B cell (primary cell): ENCODE measurements at regions not wholly inside any gene's neighbourhood (a gene's known extent, or its start where the extent isn't known, plus 50 kb on each side); places are given as distances from the start of the nearest gene placed in this dataset.

Experiments
- ATAC-seq: fragments of 200-7000 bp; cut with Tn5 transposase; one replicate; pipeline ENCODE4 v1.10.0; 2021; ENCODE audit warnings: low read depth, mild to moderate bottlenecking, moderate number of reproducible peaks, moderate library complexity
- CTCF ChIA-PET: fragments of 350-600 bp; sonication (Branson Sonifier 250); formaldehyde crosslinking; loops from one replicate; lab custom pipeline; 2021; ENCODE audit warnings: antibody characterized with exemption, inconsistent platforms; lab: Charles Lee
- POLR2A ChIA-PET: fragments of 350-600 bp; sonication (Branson Sonifier 250); formaldehyde crosslinking; loops from one replicate; lab custom pipeline; 2021; ENCODE audit warnings: antibody characterized with exemption; lab: Charles Lee
- DNase-seq: peaks from one replicate; pipeline ENCODE4 v3.0.0; 2013
- H2AFZ ChIP-seq: 2 replicates; pipeline ENCODE4 v1.6.1; 2012; ENCODE audit warnings: mild to moderate bottlenecking, low read depth, low read length; ENCODE audit not compliant: insufficient read depth, poor library complexity, severe bottlenecking
- H3K27ac ChIP-seq, 2 donors: 1 replicate in 1 of 2; 2 replicates in 1 of 2; pipeline ENCODE4 v1.5.1; 2012 to 2013; ENCODE audit warnings: low read length in 2 of 2, mild to moderate bottlenecking in 2 of 2, moderate library complexity in 1 of 2
- H3K27me3 ChIP-seq, 4 experiments: fragments of 200-600 bp in 1 of 4; sonication (generic) in 1 of 4; replicated peaks in 1 of 4; 1 replicate in 2 of 4; 2 replicates in 2 of 4; pipeline versions ENCODE4 v1.6.1 to v1.7.0; 2013 to 2016; ENCODE audit warnings: low read length in 3 of 4, mild to moderate bottlenecking in 2 of 4, mixed read lengths in 1 of 4, moderate library complexity in 1 of 4; ENCODE audit not compliant: insufficient read depth in 4 of 4, control insufficient read depth in 3 of 4; ENCODE audit errors: control extremely low read depth in 1 of 4
- H3K36me3 ChIP-seq, 2 experiments: replicated peaks in 1 of 2; 1 replicate in 1 of 2; 2 replicates in 1 of 2; pipeline versions ENCODE4 v1.6.1 to v1.7.1; 2013; ENCODE audit warnings: low read length in 1 of 2; ENCODE audit not compliant: insufficient read depth in 2 of 2, control insufficient read depth in 1 of 2; ENCODE audit errors: control extremely low read depth in 1 of 2, extremely low read depth in 1 of 2
- H3K4me1 ChIP-seq, 2 donors: fragments of 200-600 bp in 1 of 2; sonication (generic) in 1 of 2; 1 replicate in 1 of 2; 2 replicates in 1 of 2; pipeline versions ENCODE4 v1.5.1 to v1.6.1; 2013 to 2017; ENCODE audit warnings: low read length in 2 of 2; ENCODE audit not compliant: control insufficient read depth in 2 of 2, insufficient read depth in 2 of 2
- H3K4me2 ChIP-seq: replicated peaks from 2 replicates; pipeline ENCODE3; 2012; ENCODE audit warnings: mild to moderate bottlenecking, low read depth, low read length; ENCODE audit not compliant: poor library complexity, severe bottlenecking
- H3K4me3 ChIP-seq, 5 experiments: fragments of 200-600 bp in 1 of 5; sonication (generic) in 1 of 5; 1 replicate in 3 of 5; 2 replicates in 2 of 5; pipeline versions ENCODE4 v1.5.1 to v1.7.0; 2011 to 2016; ENCODE audit warnings: low read length in 4 of 5, mild to moderate bottlenecking in 4 of 5, low read depth in 2 of 5, control low read depth in 1 of 5, moderate library complexity in 1 of 5; ENCODE audit not compliant: insufficient read depth in 1 of 5; ENCODE audit errors: control extremely low read depth in 1 of 5, extremely low read depth in 1 of 5
- H3K79me2 ChIP-seq: fragments of 200-600 bp; sonication (generic); one replicate; pipeline ENCODE4 v1.6.0; 2016; ENCODE audit warnings: low read length; ENCODE audit not compliant: control insufficient read depth, insufficient read depth
- H3K9ac ChIP-seq: fragments of 200-600 bp; sonication (generic); 2 replicates; pipeline ENCODE4 v1.6.1; 2017; ENCODE audit warnings: mild to moderate bottlenecking, low read length, moderate library complexity
- H3K9me3 ChIP-seq, 3 donors: one replicate each; pipeline versions ENCODE4 v1.6.1 to v1.7.1; 2013; ENCODE audit warnings: low read length in 2 of 3; ENCODE audit not compliant: control insufficient read depth in 2 of 3, insufficient read depth in 1 of 3; ENCODE audit errors: control extremely low read depth in 1 of 3
- H4K20me1 ChIP-seq: 2 replicates; pipeline ENCODE4 v1.6.0; 2012; ENCODE audit warnings: mild to moderate bottlenecking, low read length; ENCODE audit not compliant: insufficient read depth, control insufficient read depth, poor library complexity, severe bottlenecking
- H3K27ac Mint-ChIP-seq: one replicate; pipeline ENCODE4 v1.8.0; 2021; ENCODE audit warnings: mixed read lengths
- H3K27me3 Mint-ChIP-seq: one replicate; pipeline ENCODE4 v1.8.0; 2021; ENCODE audit warnings: mixed read lengths
- H3K4me1 Mint-ChIP-seq: one replicate; pipeline ENCODE4 v1.8.0; 2021; ENCODE audit warnings: mixed read lengths
- H3K4me3 Mint-ChIP-seq: one replicate; pipeline ENCODE4 v1.8.0; 2021; ENCODE audit warnings: mixed read lengths
- H3K9me3 Mint-ChIP-seq: one replicate; pipeline ENCODE4 v1.8.0; 2022; ENCODE audit warnings: mixed read lengths; ENCODE audit not compliant: insufficient read depth
- CTCF ChIP-seq: fragments of 200-600 bp; IDR thresholded peaks from one replicate; pipeline ENCODE4 v1.8.0; 2022; ENCODE audit warnings: antibody characterized with exemption, mild to moderate bottlenecking
- EZH2 ChIP-seq: IDR thresholded peaks from 2 replicates; pipeline ENCODE4 v1.6.1; 2012; ENCODE audit warnings: borderline replicate concordance, low read depth, mild to moderate bottlenecking, moderate library complexity, low read length; ENCODE audit not compliant: insufficient read depth, poor library complexity, severe bottlenecking
- WGBS: methylation state at CpG from one replicate; pipeline ENCODE4 v1.1.5; 2013; ENCODE audit warnings: missing lambda C conversion rate; ENCODE audit not compliant: insufficient coverage; 5-methylcytosine and 5-hydroxymethylcytosine counted together
- intact Hi-C: fragments of 100-400 bp; cut with micrococcal nuclease; formaldehyde crosslinking; loops from one replicate; pipeline ENCODE4 v1.10.0; 2022

GRCh38 chr6:79787626-79788025 is 156.5 kb downstream of the SH3BGRL2 start:
- H3K4me2 ChIP-seq = no peak overlapping the region
- DNase-seq (no peak), ATAC-seq (no peak)
- no peaks in the 10 kb centered on the region for H4K20me1 ChIP-seq
- WGBS = no CpG with 5 or more reads among the region's 3 CpGs
- H3K27me3 ChIP-seq = no peaks in the 10 kb centered on the region
- H3K4me3 Mint-ChIP-seq = no peak overlapping the region
- intact Hi-C loops = no loop called here
- no peaks in the 10 kb centered on the region for H3K4me1 ChIP-seq
- TF ChIP-seq EZH2 = no peak
- no peak for TF ChIP-seq CTCF
- no peak overlapping the region for H3K27ac Mint-ChIP-seq
- H3K4me3 ChIP-seq = no peak overlapping the region
- no peak overlapping the region for H3K27ac ChIP-seq
- H3K27me3 Mint-ChIP-seq = peaks cover 17% of the 10 kb centered on the region
- no peaks in the 10 kb centered on the region for H3K79me2 ChIP-seq
- ChIA-PET CTCF (interaction anchor here (1.6 kb wide), 1 partner anchor 9 kb away, joined by 4 read pairs; no protein-coding TSS in a partner anchor), POLR2A (no interaction called here)
- H3K9me3 Mint-ChIP-seq = no peaks in the 10 kb centered on the region
- H3K9ac ChIP-seq = no peak overlapping the region
- H3K9me3 ChIP-seq = peaks cover 0 to 1% (median 0%) of the 10 kb centered on the region in 3 donors
- H3K4me1 Mint-ChIP-seq = no peaks in the 10 kb centered on the region
- H3K36me3 ChIP-seq = no peaks in the 10 kb centered on the region
- H2AFZ ChIP-seq = no peak overlapping the region

GRCh38 chr6:79784395-79784753 is 153.2 kb downstream of the SH3BGRL2 start:
- DNase-seq (no peak), ATAC-seq (no peak)
- Histone ChIP-seq H2AFZ (no peak overlapping the region), H3K4me1 (no peaks in the 10 kb centered on the region), H4K20me1 (no peaks in the 10 kb centered on the region), H3K79me2 (no peaks in the 10 kb centered on the region), H3K27me3 (no peaks in the 10 kb centered on the region), H3K4me3 (no peak overlapping the region), H3K9me3 (no peaks in the 10 kb centered on the region), H3K9ac (no peak overlapping the region), H3K27ac (no peak overlapping the region), H3K36me3 (no peaks in the 10 kb centered on the region), H3K4me2 (no peak overlapping the region)
- H3K27me3 Mint-ChIP-seq = peaks cover 17% of the 10 kb centered on the region
- WGBS = 100% methylated on average over 2 of the region's 3 CpGs
- no peaks in the 10 kb centered on the region for H3K4me1 Mint-ChIP-seq
- H3K4me3 Mint-ChIP-seq = no peak overlapping the region
- ChIA-PET CTCF (no interaction called here), POLR2A (no interaction called here)
- intact Hi-C loops = no loop called here
- H3K27ac Mint-ChIP-seq = no peak overlapping the region
- no peaks in the 10 kb centered on the region for H3K9me3 Mint-ChIP-seq
- TF ChIP-seq CTCF = no peak
